ENCODE measurements at regions not wholly inside any gene's neighbourhood (a gene's known extent, or its start where the extent isn't known, plus 50 kb on each side); places are given as distances from the start of the nearest gene placed in this dataset.

DNA sequence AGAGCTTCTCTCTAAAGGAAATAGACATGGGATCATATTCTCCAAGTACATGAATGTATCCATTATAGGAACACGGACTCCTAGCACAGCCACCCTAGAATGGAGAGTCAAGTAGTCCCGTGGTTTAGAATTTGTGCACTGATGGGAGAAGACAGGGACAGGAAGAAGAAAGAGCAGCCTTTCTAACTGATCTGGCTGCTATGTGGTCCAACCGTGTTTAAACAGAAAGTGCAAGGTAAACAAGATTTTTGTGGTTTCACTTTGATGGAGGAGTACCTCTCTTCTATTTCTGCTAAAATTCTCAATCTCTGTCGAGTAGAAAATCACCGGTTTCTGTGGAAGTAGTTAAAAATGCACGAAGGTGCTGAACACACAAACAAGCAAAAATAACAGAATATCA is 171.3 kb downstream of the ST8SIA4 start:
- H3K79me2 ChIP-seq (ENCODE audit: control insufficient read depth, insufficient read depth, low read length), result no peaks in the 10 kb centered on the region
- no peaks in the 10 kb centered on the region for H3K9me3 ChIP-seq (replicated peaks; ENCODE audit: control insufficient read depth, insufficient read depth, low read length)
- H3K4me2 ChIP-seq (ENCODE audit: control insufficient read depth, insufficient read depth), result peak overlapping the region; percentile 73
- no peaks in the 10 kb centered on the region for H3K36me3 ChIP-seq (ENCODE audit: control insufficient read depth in 2 of 2, insufficient read depth in 2 of 2, low read length in 1 of 2)
- TF ChIP-seq HDGF (IDR thresholded peaks at IDR 0.05) (no peak), E2F4 (IDR thresholded peaks at IDR 0.05; ENCODE audit: low read depth, low read length) (no peak), NFIC (IDR thresholded peaks at IDR 0.05; ENCODE audit: low read depth, low read length) (0 out of 2 replicates have a peak, but pooled peaks have one; percentile 25), ETV6 (conservative IDR thresholded peaks at IDR 0.05 in 1 of 2, IDR thresholded peaks at IDR 0.05 in 1 of 2; ENCODE audit: borderline replicate concordance in 1 of 2, low read depth in 1 of 2) (no peak), ASH2L (IDR thresholded peaks at IDR 0.05; ENCODE audit: borderline replicate concordance, low read depth) (0 out of 2 replicates have a peak, but pooled peaks have one; percentile 40), IKZF1 (conservative IDR thresholded peaks at IDR 0.05) (0 out of 2 replicates have a peak, but pooled peaks have one; percentile 16), HCFC1 (IDR thresholded peaks at IDR 0.05; ENCODE audit: low read length) (no peak), GABPA (IDR thresholded peaks at IDR 0.05; ENCODE audit: low read depth) (peak; percentile 31; the same call in 1 of the 2 replicates), ATF2 (IDR thresholded peaks at IDR 0.05; ENCODE audit: low read length) (0 out of 2 replicates have a peak, but pooled peaks have one; percentile 27), YBX1 (IDR thresholded peaks at IDR 0.05) (no peak), TAF1 (IDR thresholded peaks at IDR 0.05; ENCODE audit: borderline replicate concordance, low read depth, low read length) (peak; percentile 53; the same call in 1 of the 2 replicates), MYB (IDR thresholded peaks at IDR 0.05; ENCODE audit: borderline replicate concordance, low read depth, low read length) (no peak), NKRF (conservative IDR thresholded peaks at IDR 0.05) (no peak), IKZF2 (IDR thresholded peaks at IDR 0.05) (no peak; a peak in 1 of 4 replicates), CBX5 (IDR thresholded peaks at IDR 0.05; ENCODE audit: low read depth) (peak; percentile 69; the same call in 1 of the 2 replicates), RUNX3 (IDR thresholded peaks at IDR 0.05; ENCODE audit: low read length) (peak; percentile 94), USF1 (IDR thresholded peaks at IDR 0.05; ENCODE audit: borderline replicate concordance, extremely low read length, insufficient read depth, low read depth, low read length) (no peak), EP300 (IDR thresholded peaks at IDR 0.05; ENCODE audit: borderline replicate concordance in 1 of 2, control insufficient read depth in 1 of 2, low read depth in 2 of 2, low read length in 2 of 2) (no peak)
- ATAC-seq (peak; percentile 95), FAIRE-seq (peak; percentile 97), DNase-seq (ENCODE audit: low read depth, low spot score) (peak; percentile 52)
- WGBS (ENCODE audit: insufficient coverage, insufficient replicate concordance, low lambda C conversion rate, missing lambda C conversion rate), result 0% methylated on average over 6 of the region's 6 CpGs
- peak overlapping the region; percentile 15; the same call in 1 of the 2 replicates for H3K9ac ChIP-seq (ENCODE audit: control insufficient read depth, insufficient read depth, low read length)
- H3K4me3 ChIP-seq, result peak overlapping the region; percentile 49
- ChIA-PET CTCF (no interaction called here), RAD21 (ENCODE audit: unreplicated experiment) (interaction anchor here (1.1 to 1.6 kb wide), 2 partner anchors 44 to 48 kb away, joined by 3 read pairs; no protein-coding TSS in a partner anchor), SMC1A (ENCODE audit: uncharacterized antibody, unreplicated experiment) (interaction anchor here (1.2 to 5.5 kb wide), 4 partner anchors 12 to 166 kb away, joined by 3 to 29 read pairs (median 6); no protein-coding TSS in a partner anchor), POLR2A (interaction anchor here (1.1 kb wide), 1 partner anchor 171 kb away, joined by 3 read pairs; no protein-coding TSS in a partner anchor)
- H2AFZ ChIP-seq (ENCODE audit: control insufficient read depth, low read depth, low read length), result peak overlapping the region; percentile 81
- H3K27me3 ChIP-seq (replicated peaks in 1 of 2; ENCODE audit: control insufficient read depth in 2 of 2, insufficient read depth in 2 of 2, low read length in 1 of 2), result no peaks in the 10 kb centered on the region
- no TSS peak for BruUV-seq (replicated peaks)
- H3K27ac ChIP-seq (ENCODE audit: control insufficient read depth, insufficient read depth), result peak overlapping the region; percentile 41; the same call in 1 of the 2 replicates
- peaks cover 3% of the 10 kb centered on the region; the same call in 1 of the 2 replicates for H3K4me1 ChIP-seq (ENCODE audit: control insufficient read depth, insufficient read depth, low read length)
- in situ Hi-C loops (cut with MboI), result no loop called here
- intact Hi-C loops (cut with micrococcal nuclease; ENCODE audit: unreplicated experiment), result loop anchor here (5.0 kb wide), 2 partner anchors 96 to 171 kb away; partner anchors contain the start of gene ST8SIA4
- H4K20me1 ChIP-seq (ENCODE audit: control insufficient read depth, insufficient read depth), result no peaks in the 10 kb centered on the region
